ENCODE measurements at regions not wholly inside any gene's neighbourhood (a gene's known extent, or its start where the extent isn't known, plus 50 kb on each side); places are given as distances from the start of the nearest gene placed in this dataset.

- no peaks in the 10 kb centered on the region for H3K9me3 ChIP-seq (ENCODE audit: control insufficient read depth, low read length)
- H2AFZ ChIP-seq: no peak overlapping the region
- H3K4me3 ChIP-seq (ENCODE audit: low read depth, low read length): no peak overlapping the region
- no peaks in the 10 kb centered on the region for H3K4me1 ChIP-seq
- no peaks in the 10 kb centered on the region for H3K79me2 ChIP-seq
- no peaks in the 10 kb centered on the region for H3K27me3 ChIP-seq (ENCODE audit: control insufficient read depth, insufficient read depth, low read length)
- H3K4me2 ChIP-seq (ENCODE audit: low read length): no peak overlapping the region
- no peak for TF ChIP-seq CTCF (IDR thresholded peaks at IDR 0.05)
- no peaks in the 10 kb centered on the region for H3K36me3 ChIP-seq (ENCODE audit: control insufficient read depth, insufficient read depth, low read length)
- no peak overlapping the region for H3K27ac ChIP-seq
- H3K9ac ChIP-seq: no peak overlapping the region
Measured at GRCh38 chr3:18510947-18511346, 85.8 kb upstream of the SATB1 start.

- Histone ChIP-seq H3K4me3 (ENCODE audit: low read depth, low read length) (no peak overlapping the region), H3K36me3 (ENCODE audit: control insufficient read depth, insufficient read depth, low read length) (no peaks in the 10 kb centered on the region), H3K79me2 (no peaks in the 10 kb centered on the region), H3K9ac (no peak overlapping the region), H3K9me3 (ENCODE audit: control insufficient read depth, low read length) (no peaks in the 10 kb centered on the region), H3K27me3 (ENCODE audit: control insufficient read depth, insufficient read depth, low read length) (no peaks in the 10 kb centered on the region), H3K27ac (no peak overlapping the region), H3K4me2 (ENCODE audit: low read length) (no peak overlapping the region), H3K4me1 (no peaks in the 10 kb centered on the region), H2AFZ (no peak overlapping the region)
- TF ChIP-seq CTCF (IDR thresholded peaks at IDR 0.05): no peak
Measured at GRCh38 chr3:18507333-18507732, 82.2 kb upstream of the SATB1 start.

- no peak overlapping the region for H2AFZ ChIP-seq
- no peak overlapping the region for H3K9ac ChIP-seq
- H3K27ac ChIP-seq: no peak overlapping the region
- H3K79me2 ChIP-seq: no peaks in the 10 kb centered on the region
- no peaks in the 10 kb centered on the region for H3K36me3 ChIP-seq (ENCODE audit: control insufficient read depth, insufficient read depth, low read length)
- no peaks in the 10 kb centered on the region for H3K9me3 ChIP-seq (ENCODE audit: control insufficient read depth, low read length)
- no peak for TF ChIP-seq CTCF (IDR thresholded peaks at IDR 0.05)
- H3K27me3 ChIP-seq (ENCODE audit: control insufficient read depth, insufficient read depth, low read length): no peaks in the 10 kb centered on the region
- H3K4me3 ChIP-seq (ENCODE audit: low read depth, low read length): no peak overlapping the region
- no peak overlapping the region for H3K4me2 ChIP-seq (ENCODE audit: low read length)
- H3K4me1 ChIP-seq: no peaks in the 10 kb centered on the region
Measured at GRCh38 chr3:18505056-18505455, 79.9 kb upstream of the SATB1 start.

- no peak overlapping the region for H3K4me3 ChIP-seq (ENCODE audit: low read depth, low read length)
- H3K27me3 ChIP-seq (ENCODE audit: control insufficient read depth, insufficient read depth, low read length): no peaks in the 10 kb centered on the region
- H2AFZ ChIP-seq: no peak overlapping the region
- H3K36me3 ChIP-seq (ENCODE audit: control insufficient read depth, insufficient read depth, low read length): no peaks in the 10 kb centered on the region
- H3K79me2 ChIP-seq: no peaks in the 10 kb centered on the region
- H3K27ac ChIP-seq: no peak overlapping the region
- H3K4me2 ChIP-seq (ENCODE audit: low read length): no peak overlapping the region
- no peaks in the 10 kb centered on the region for H3K4me1 ChIP-seq
- no peak overlapping the region for H3K9ac ChIP-seq
- TF ChIP-seq CTCF (IDR thresholded peaks at IDR 0.05): no peak
- H3K9me3 ChIP-seq (ENCODE audit: control insufficient read depth, low read length): no peaks in the 10 kb centered on the region
Measured at GRCh38 chr3:18501679-18502343, 76.7 kb upstream of the SATB1 start.

GRCh38 chr3:18500322-18500721 is 75.2 kb upstream of the SATB1 start:
- H3K9ac ChIP-seq: no peak overlapping the region
- H3K27ac ChIP-seq: no peak overlapping the region
- no peak overlapping the region for H3K4me2 ChIP-seq (ENCODE audit: low read length)
- H3K36me3 ChIP-seq (ENCODE audit: control insufficient read depth, insufficient read depth, low read length): no peaks in the 10 kb centered on the region
- no peak overlapping the region for H3K4me3 ChIP-seq (ENCODE audit: low read depth, low read length)
- H3K4me1 ChIP-seq: no peaks in the 10 kb centered on the region
- H3K27me3 ChIP-seq (ENCODE audit: control insufficient read depth, insufficient read depth, low read length): no peaks in the 10 kb centered on the region
- no peak for TF ChIP-seq CTCF (IDR thresholded peaks at IDR 0.05)
- no peak overlapping the region for H2AFZ ChIP-seq
- H3K9me3 ChIP-seq (ENCODE audit: control insufficient read depth, low read length): no peaks in the 10 kb centered on the region
- H3K79me2 ChIP-seq: no peaks in the 10 kb centered on the region

All from parathyroid adenoma (tissue), 2 donors.